DND-41 (cell line): ENCODE measurements at regions not wholly inside any gene's neighbourhood (a gene's known extent, or its start where the extent isn't known, plus 50 kb on each side); places are given as distances from the start of the nearest gene placed in this dataset.

Experiments
- ATAC-seq: fragments of 200-7000 bp; cut with Tn5 transposase; 3 replicates; pipeline ENCODE4 v1.9.1; 2021; ENCODE audit warnings: low read depth; ENCODE audit not compliant: insufficient read depth
- DNase-seq: peaks from one replicate; pipeline ENCODE4 v3.0.0-alpha.2; 2020
- H2AFZ ChIP-seq: 2 replicates; pipeline ENCODE4 v1.6.0; 2012; ENCODE audit warnings: low read depth, low read length
- H3K27ac ChIP-seq: 2 replicates; pipeline ENCODE4 v1.5.1; 2012; ENCODE audit warnings: low read length, inconsistent platforms
- H3K27me3 ChIP-seq: fragments of 200-600 bp; sonication (generic); 2 replicates; pipeline ENCODE4 v1.6.0; 2012; ENCODE audit warnings: low read length, mild to moderate bottlenecking, inconsistent platforms; ENCODE audit not compliant: insufficient read depth, poor library complexity
- H3K36me3 ChIP-seq: 2 replicates; pipeline ENCODE4 v1.5.1; 2012; ENCODE audit warnings: low read length, inconsistent platforms; ENCODE audit not compliant: insufficient read depth
- H3K4me1 ChIP-seq: 2 replicates; pipeline ENCODE4 v1.5.1; 2012; ENCODE audit warnings: mild to moderate bottlenecking, low read length; ENCODE audit not compliant: insufficient read depth
- H3K4me2 ChIP-seq: 2 replicates; pipeline ENCODE4 v1.6.0; 2012; ENCODE audit warnings: mild to moderate bottlenecking, moderate library complexity, low read length, inconsistent platforms; ENCODE audit not compliant: insufficient read depth
- H3K4me3 ChIP-seq, 2 experiments: fragments of 200-600 bp in 1 of 2; shearing (Covaris generic) in 1 of 2; 2 replicates each; pipeline ENCODE4 v1.5.1; 2012 to 2016; ENCODE audit warnings: inconsistent platforms in 2 of 2, low read length in 2 of 2, mild to moderate bottlenecking in 2 of 2, low read depth in 1 of 2, moderate library complexity in 1 of 2
- H3K79me2 ChIP-seq: 2 replicates; pipeline ENCODE4 v1.6.0; 2012; ENCODE audit warnings: low read length, inconsistent platforms; ENCODE audit not compliant: insufficient read depth
- H3K9ac ChIP-seq: 2 replicates; pipeline ENCODE4 v1.6.0; 2012; ENCODE audit warnings: low read depth, mild to moderate bottlenecking, inconsistent platforms, low read length, moderate library complexity
- H3K9me3 ChIP-seq: 2 replicates; pipeline ENCODE4 v1.5.1; 2012; ENCODE audit warnings: low read length, moderate library complexity, mild to moderate bottlenecking, inconsistent platforms; ENCODE audit not compliant: insufficient read depth, severe bottlenecking
- H4K20me1 ChIP-seq: 2 replicates; pipeline ENCODE4 v1.6.0; 2012; ENCODE audit warnings: low read length; ENCODE audit not compliant: insufficient read depth
- EZH2 ChIP-seq: IDR thresholded peaks from 3 replicates; pipeline ENCODE4 v1.6.1; 2012; ENCODE audit warnings: borderline replicate concordance, low read depth, mild to moderate bottlenecking, moderate library complexity, low read length, inconsistent platforms; ENCODE audit not compliant: severe bottlenecking
- TF ChIP-seq, protein P1 (sequence below): IDR thresholded peaks from 2 replicates; pipeline ENCODE4 v1.5.1; 2012; ENCODE audit warnings: borderline replicate concordance, low read length, moderate library complexity, mild to moderate bottlenecking; ENCODE audit not compliant: poor library complexity, severe bottlenecking; ENCODE audit errors: extremely low read depth

DNA sequence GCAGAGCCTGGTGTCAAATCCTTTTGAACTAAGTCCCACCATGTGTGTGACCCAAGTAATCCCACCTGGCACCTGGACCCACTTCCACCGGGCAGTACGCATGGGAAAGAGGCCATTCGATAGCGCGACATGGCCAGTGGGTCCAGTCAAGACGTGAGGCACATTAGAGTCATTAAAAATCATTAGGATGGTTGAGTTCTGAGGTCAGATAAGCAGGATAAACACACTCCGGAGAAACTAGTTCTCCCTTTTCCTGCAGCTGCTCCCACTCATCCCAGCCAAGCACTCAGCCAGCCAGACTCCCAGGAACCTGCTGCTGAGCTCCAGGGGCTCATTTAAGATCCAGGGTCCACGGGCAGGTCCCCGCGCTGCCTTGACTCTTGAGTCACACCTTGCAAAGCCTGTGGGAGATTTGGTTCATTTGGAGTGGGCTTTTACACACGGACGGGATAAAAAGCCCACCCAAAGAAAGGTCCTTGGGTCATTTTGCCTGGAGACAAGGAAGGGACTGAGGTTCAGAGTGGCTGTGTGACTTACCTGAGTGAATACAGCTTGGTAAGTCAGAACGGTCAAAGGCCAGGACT lies 313.9 kb downstream of the BCL11B start:
- no peaks in the 10 kb centered on the region for H3K27me3 ChIP-seq
- TF ChIP-seq EZH2, result no peak
- TF ChIP-seq, protein P1, sequence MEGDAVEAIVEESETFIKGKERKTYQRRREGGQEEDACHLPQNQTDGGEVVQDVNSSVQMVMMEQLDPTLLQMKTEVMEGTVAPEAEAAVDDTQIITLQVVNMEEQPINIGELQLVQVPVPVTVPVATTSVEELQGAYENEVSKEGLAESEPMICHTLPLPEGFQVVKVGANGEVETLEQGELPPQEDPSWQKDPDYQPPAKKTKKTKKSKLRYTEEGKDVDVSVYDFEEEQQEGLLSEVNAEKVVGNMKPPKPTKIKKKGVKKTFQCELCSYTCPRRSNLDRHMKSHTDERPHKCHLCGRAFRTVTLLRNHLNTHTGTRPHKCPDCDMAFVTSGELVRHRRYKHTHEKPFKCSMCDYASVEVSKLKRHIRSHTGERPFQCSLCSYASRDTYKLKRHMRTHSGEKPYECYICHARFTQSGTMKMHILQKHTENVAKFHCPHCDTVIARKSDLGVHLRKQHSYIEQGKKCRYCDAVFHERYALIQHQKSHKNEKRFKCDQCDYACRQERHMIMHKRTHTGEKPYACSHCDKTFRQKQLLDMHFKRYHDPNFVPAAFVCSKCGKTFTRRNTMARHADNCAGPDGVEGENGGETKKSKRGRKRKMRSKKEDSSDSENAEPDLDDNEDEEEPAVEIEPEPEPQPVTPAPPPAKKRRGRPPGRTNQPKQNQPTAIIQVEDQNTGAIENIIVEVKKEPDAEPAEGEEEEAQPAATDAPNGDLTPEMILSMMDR, result no peak

GRCh38 chr14:98958632-98959031 lies 313.4 kb downstream of the BCL11B start:
- ATAC-seq, result no peak
- H3K4me2 ChIP-seq, result no peak overlapping the region

More for the DNA sequence above, 313.9 kb downstream of the BCL11B start:
- Histone ChIP-seq H3K27ac (no peak overlapping the region), H3K9ac (no peak overlapping the region), H3K9me3 (no peaks in the 10 kb centered on the region), H3K79me2 (no peaks in the 10 kb centered on the region), H3K4me2 (no peak overlapping the region), H3K4me1 (no peaks in the 10 kb centered on the region), H3K36me3 (no peaks in the 10 kb centered on the region), H3K4me3 (no peak overlapping the region), H2AFZ (no peak overlapping the region), H4K20me1 (no peaks in the 10 kb centered on the region)
- no peak for ATAC-seq
- DNase-seq, result no peak

GRCh38 chr14:98959410-98959809 lies 312.6 kb downstream of the BCL11B start:
- TF ChIP-seq, protein P1, result no peak
- TF ChIP-seq EZH2, result no peak
- Histone ChIP-seq H4K20me1 (no peaks in the 10 kb centered on the region), H3K79me2 (no peaks in the 10 kb centered on the region), H3K36me3 (no peaks in the 10 kb centered on the region), H3K4me1 (peaks cover 8% of the 10 kb centered on the region), H3K9ac (no peak overlapping the region), H2AFZ (no peak overlapping the region), H3K9me3 (no peaks in the 10 kb centered on the region), H3K27ac (no peak overlapping the region), H3K4me2 (no peak overlapping the region), H3K27me3 (no peaks in the 10 kb centered on the region), H3K4me3 (no peak overlapping the region)
- no peak for DNase-seq
- no peak for ATAC-seq

More at GRCh38 chr14:98958632-98959031, 313.4 kb downstream of the BCL11B start:
- H3K4me3 ChIP-seq, result no peak overlapping the region
- TF ChIP-seq, protein P1, result no peak
- TF ChIP-seq EZH2, result no peak
- no peak overlapping the region for H3K9ac ChIP-seq
- no peaks in the 10 kb centered on the region for H3K9me3 ChIP-seq
- no peaks in the 10 kb centered on the region for H3K36me3 ChIP-seq
- peaks cover under 1% of the 10 kb centered on the region for H3K4me1 ChIP-seq
- H2AFZ ChIP-seq, result no peak overlapping the region
- H3K27ac ChIP-seq, result no peak overlapping the region
- no peaks in the 10 kb centered on the region for H3K79me2 ChIP-seq
- H3K27me3 ChIP-seq, result no peaks in the 10 kb centered on the region
- DNase-seq, result no peak
- no peaks in the 10 kb centered on the region for H4K20me1 ChIP-seq
